Liver (tissue), 8 donors: ENCODE measurements at regions not wholly inside any gene's neighbourhood (a gene's known extent, or its start where the extent isn't known, plus 50 kb on each side); places are given as distances from the start of the nearest gene placed in this dataset.

Source experiments
- DNase-seq: peaks from one replicate; pipeline ENCODE4 v3.0.0-alpha.2; 2017; ENCODE audit warnings: low spot score
- H3K27ac ChIP-seq, 2 donors: one replicate each; pipeline ENCODE4 v1.7.0; 2013; ENCODE audit warnings: inconsistent platforms in 2 of 2, low read length in 2 of 2, control low read depth in 1 of 2, low read depth in 1 of 2, mild to moderate bottlenecking in 1 of 2
- H3K27me3 ChIP-seq, 4 donors: one replicate each; pipeline versions ENCODE4 v1.6.1 to v1.7.0; 2013; ENCODE audit warnings: low read length in 3 of 4, inconsistent platforms in 1 of 4, mild to moderate bottlenecking in 1 of 4, moderate library complexity in 1 of 4; ENCODE audit not compliant: control insufficient read depth in 4 of 4, insufficient read depth in 4 of 4
- H3K36me3 ChIP-seq, 4 donors: one replicate each; pipeline versions ENCODE4 v1.6.1 to v1.7.0; 2013; ENCODE audit warnings: low read length in 3 of 4, mild to moderate bottlenecking in 3 of 4, low read depth in 1 of 4, moderate library complexity in 1 of 4; ENCODE audit not compliant: control insufficient read depth in 4 of 4, insufficient read depth in 3 of 4
- H3K4me1 ChIP-seq, 4 donors: one replicate each; pipeline versions ENCODE4 v1.6.1 to v1.7.0; 2013; ENCODE audit warnings: low read length in 3 of 4, mild to moderate bottlenecking in 3 of 4, moderate library complexity in 1 of 4; ENCODE audit not compliant: control insufficient read depth in 4 of 4, insufficient read depth in 4 of 4
- H3K4me3 ChIP-seq, 3 donors: one replicate each; pipeline versions ENCODE4 v1.6.1 to v1.7.0; 2013; ENCODE audit warnings: low read length in 3 of 3, control low read depth in 1 of 3, low read depth in 1 of 3, mild to moderate bottlenecking in 1 of 3
- H3K9ac ChIP-seq, 2 donors: one replicate each; pipeline ENCODE4 v1.7.0; 2013; ENCODE audit warnings: low read length in 2 of 2, mild to moderate bottlenecking in 2 of 2, moderate library complexity in 2 of 2, control low read depth in 1 of 2, low read depth in 1 of 2
- H3K9me3 ChIP-seq, 4 donors: one replicate each; pipeline versions ENCODE4 v1.6.1 to v1.7.0; 2013; ENCODE audit warnings: low read length in 3 of 4; ENCODE audit not compliant: control insufficient read depth in 4 of 4
- ATF3 ChIP-seq: IDR thresholded peaks from 2 replicates; pipeline ENCODE4 v1.6.1; 2016; ENCODE audit warnings: antibody characterized with exemption
- CTCF ChIP-seq: fragments of 150-350 bp; IDR thresholded peaks from 2 replicates; pipeline ENCODE4 v1.5.1; 2017; ENCODE audit warnings: improper control_type of control experiment, low read depth, low read length; ENCODE audit not compliant: missing input control
- EGR1 ChIP-seq, 2 donors: IDR thresholded peaks; 2 replicates each; pipeline ENCODE4 v1.6.1; 2016 to 2018; ENCODE audit warnings: antibody characterized with exemption in 2 of 2, low read depth in 2 of 2
- FOXA2 ChIP-seq: IDR thresholded peaks from 2 replicates; pipeline ENCODE4 v1.6.1; 2016; ENCODE audit warnings: antibody characterized with exemption
- GABPA ChIP-seq, 2 donors: IDR thresholded peaks in 1 of 2; conservative IDR thresholded peaks in 1 of 2; 2 replicates each; pipeline ENCODE4 v1.6.1; 2016; ENCODE audit warnings: antibody characterized with exemption in 2 of 2, mild to moderate bottlenecking in 1 of 2, moderate library complexity in 1 of 2
- HNF4A ChIP-seq, 2 donors: conservative IDR thresholded peaks; 2 replicates each; pipeline ENCODE4 v1.6.1; 2016; ENCODE audit warnings: antibody characterized with exemption in 2 of 2, mild to moderate bottlenecking in 2 of 2
- HNF4G ChIP-seq: IDR thresholded peaks from 2 replicates; pipeline ENCODE4 v1.6.1; 2016; ENCODE audit warnings: antibody characterized with exemption
- JUND ChIP-seq, 2 donors: IDR thresholded peaks; 2 replicates each; pipeline ENCODE4 v1.6.1; 2016; ENCODE audit warnings: antibody characterized with exemption in 2 of 2
- MAX ChIP-seq: IDR thresholded peaks from 2 replicates; pipeline ENCODE4 v1.6.1; 2016; ENCODE audit warnings: antibody characterized with exemption
- NR2F2 ChIP-seq: IDR thresholded peaks from 2 replicates; pipeline ENCODE4 v1.6.1; 2016; ENCODE audit warnings: antibody characterized with exemption
- RAD21 ChIP-seq, 2 donors: IDR thresholded peaks; 2 replicates each; pipeline ENCODE4 v1.6.1; 2016; ENCODE audit warnings: antibody characterized with exemption in 2 of 2, mild to moderate bottlenecking in 2 of 2
- REST ChIP-seq: IDR thresholded peaks from 2 replicates; pipeline ENCODE4 v1.6.1; 2016; ENCODE audit warnings: antibody characterized with exemption, mild to moderate bottlenecking
- RXRA ChIP-seq, 2 donors: IDR thresholded peaks; 2 replicates each; pipeline ENCODE4 v1.6.1; 2017 to 2018; ENCODE audit warnings: antibody characterized with exemption in 2 of 2, mild to moderate bottlenecking in 1 of 2
- SP1 ChIP-seq: IDR thresholded peaks from 2 replicates; pipeline ENCODE4 v1.6.1; 2018; ENCODE audit warnings: antibody characterized with exemption, mild to moderate bottlenecking
- TAF1 ChIP-seq: conservative IDR thresholded peaks from 2 replicates; pipeline ENCODE4 v1.6.1; 2016; ENCODE audit warnings: antibody characterized with exemption, mild to moderate bottlenecking
- YY1 ChIP-seq: IDR thresholded peaks from 2 replicates; pipeline ENCODE4 v1.6.1; 2016; ENCODE audit warnings: antibody characterized with exemption, mild to moderate bottlenecking
- ZBTB33 ChIP-seq: IDR thresholded peaks from 2 replicates; pipeline ENCODE4 v1.6.1; 2016; ENCODE audit warnings: antibody characterized with exemption
- WGBS: extraction: QIAGEN DNeasy Blood & Tissue Kit; methylation state at CpG from one replicate; pipeline ENCODE4 v1.1.7; 2013; 5-methylcytosine and 5-hydroxymethylcytosine counted together
- donor health status: healthy.
- donor health status: healthy.
- donor health status: healthy.
- donor health status: healthy.
- donor health status: healthy.

- no peak for DNase-seq
These were observed 189.5 kb downstream of the SHOX2 start for GRCh38 chr3:157916672-157917071.

More at GRCh38 chr3:157916672-157917071, 189.5 kb downstream of the SHOX2 start:
- H3K4me1 ChIP-seq: no peaks in the 10 kb centered on the region
- H3K27me3 ChIP-seq: no peaks in the 10 kb centered on the region
- H3K4me3 ChIP-seq: no peak overlapping the region
- 60% methylated on average over 3 of the region's 3 CpGs for WGBS
- TF ChIP-seq YY1 (no peak), ZBTB33 (no peak), CTCF (no peak), SP1 (no peak), NR2F2 (no peak), REST (no peak), ATF3 (no peak), JUND (IDR thresholded peaks at IDR 0.05) (no peak), HNF4G (no peak), TAF1 (no peak), GABPA (IDR thresholded peaks at IDR 0.05 in 1 of 2, conservative IDR thresholded peaks at IDR 0.05 in 1 of 2) (no peak), HNF4A (conservative IDR thresholded peaks at IDR 0.05) (no peak), RXRA (IDR thresholded peaks at IDR 0.05) (no peak), EGR1 (IDR thresholded peaks at IDR 0.05; ENCODE audit: low read depth in 2 of 2) (no peak), MAX (no peak), RAD21 (IDR thresholded peaks at IDR 0.05) (no peak), FOXA2 (no peak)
- no peaks in the 10 kb centered on the region for H3K9me3 ChIP-seq
- H3K36me3 ChIP-seq: no peaks in the 10 kb centered on the region
- H3K9ac ChIP-seq: no peak overlapping the region
- no peak overlapping the region for H3K27ac ChIP-seq
